Endodermal cell (in vitro differentiated cells): ENCODE measurements at regions not wholly inside any gene's neighbourhood (a gene's known extent, or its start where the extent isn't known, plus 50 kb on each side); places are given as distances from the start of the nearest gene placed in this dataset.
"Not testable (repeated sequence)": the region's sequence is repeated elsewhere in the genome, so short reads cannot be mapped to it uniquely, and the experiment has no call there.

Source experiments
- DNase-seq: peaks from one replicate; pipeline ENCODE4 v3.0.0-alpha.2; 2017
- H3K27ac ChIP-seq: 2 replicates; pipeline ENCODE4 v1.5.1; 2013; ENCODE audit warnings: mild to moderate bottlenecking, low read depth, low read length, moderate library complexity
- H3K27me3 ChIP-seq: 2 replicates; pipeline ENCODE4 v1.6.1; 2013; ENCODE audit warnings: mild to moderate bottlenecking, low read length, moderate library complexity; ENCODE audit not compliant: insufficient read depth, control insufficient read depth, poor library complexity, severe bottlenecking
- H3K36me3 ChIP-seq: 2 replicates; pipeline ENCODE4 v1.7.0; 2013; ENCODE audit warnings: mild to moderate bottlenecking, low read length, moderate library complexity; ENCODE audit not compliant: control insufficient read depth, insufficient read depth
- H3K4me1 ChIP-seq: one replicate; pipeline ENCODE4 v1.7.0; 2013; ENCODE audit warnings: low read length; ENCODE audit not compliant: control insufficient read depth, insufficient read depth
- H3K4me3 ChIP-seq: 2 replicates; pipeline ENCODE4 v1.5.1; 2013; ENCODE audit warnings: mild to moderate bottlenecking, low read length, moderate library complexity
- H3K9ac ChIP-seq: 2 replicates; pipeline ENCODE4 v1.6.1; 2013; ENCODE audit warnings: mild to moderate bottlenecking, low read length, moderate library complexity; ENCODE audit not compliant: poor library complexity, severe bottlenecking; ENCODE audit errors: extremely low read depth
- H3K9me3 ChIP-seq: 2 replicates; pipeline ENCODE4 v1.6.1; 2013; ENCODE audit warnings: mild to moderate bottlenecking, low read length, moderate library complexity; ENCODE audit not compliant: control insufficient read depth
- H3K27ac Mint-ChIP-seq: 2 replicates; pipeline ENCODE4 v1.8.0; 2020; ENCODE audit warnings: mixed read lengths
- H3K27me3 Mint-ChIP-seq: 2 replicates; pipeline ENCODE4 v1.8.0; 2021; ENCODE audit warnings: mild to moderate bottlenecking, mixed read lengths; ENCODE audit not compliant: insufficient read depth
- H3K36me3 Mint-ChIP-seq: 2 replicates; pipeline ENCODE4 v1.8.0; 2020; ENCODE audit warnings: low read depth, mixed read lengths
- H3K4me1 Mint-ChIP-seq: 2 replicates; pipeline ENCODE4 v1.8.0; 2020; ENCODE audit warnings: mixed read lengths
- H3K4me3 Mint-ChIP-seq: 2 replicates; pipeline ENCODE4 v1.8.0; 2020; ENCODE audit warnings: mild to moderate bottlenecking, moderate library complexity, mixed read lengths
- H3K9me3 Mint-ChIP-seq: 2 replicates; pipeline ENCODE4 v1.8.0; 2020; ENCODE audit warnings: mild to moderate bottlenecking, mixed read lengths
- WGBS, 2 experiments: methylation state at CpG; one replicate each; pipeline versions ENCODE4 v1.1.5 to v1.1.7; 2013; ENCODE audit warnings: missing lambda C conversion rate in 2 of 2, mixed read lengths in 1 of 2; ENCODE audit not compliant: insufficient coverage in 1 of 2, insufficient read length in 1 of 2; 5-methylcytosine and 5-hydroxymethylcytosine counted together
- TF ChIP-seq, protein P1 (sequence below): fragments of 200-600 bp; sonication (generic); conservative IDR thresholded peaks from 2 replicates; pipeline ENCODE4 v1.5.0; 2021; ENCODE audit warnings: antibody characterized with exemption, mild to moderate bottlenecking

DNA sequence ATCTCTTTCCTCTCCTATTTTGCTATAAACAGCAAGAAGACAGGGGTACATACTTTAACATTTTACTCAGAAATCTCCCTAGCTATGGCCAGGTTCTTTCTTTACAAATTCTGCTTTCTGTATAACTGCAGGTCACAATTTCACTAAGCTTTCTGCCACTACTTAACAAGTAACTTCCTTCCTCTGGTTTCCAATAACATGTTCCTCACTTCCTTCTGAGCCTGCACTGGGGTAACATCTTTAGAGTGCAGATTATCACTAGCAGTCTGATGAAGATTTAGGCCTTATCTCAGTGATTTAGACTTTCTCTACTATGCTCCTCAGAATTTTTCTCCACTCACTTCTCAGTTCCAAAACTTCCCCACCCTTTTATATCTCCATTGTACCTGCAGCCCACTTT, 1930.5 kb upstream of the AGA start:
- no peak for DNase-seq
- H3K9ac ChIP-seq = no peak overlapping the region
- H3K4me1 Mint-ChIP-seq = no peaks in the 10 kb centered on the region
- TF ChIP-seq, protein P1, sequence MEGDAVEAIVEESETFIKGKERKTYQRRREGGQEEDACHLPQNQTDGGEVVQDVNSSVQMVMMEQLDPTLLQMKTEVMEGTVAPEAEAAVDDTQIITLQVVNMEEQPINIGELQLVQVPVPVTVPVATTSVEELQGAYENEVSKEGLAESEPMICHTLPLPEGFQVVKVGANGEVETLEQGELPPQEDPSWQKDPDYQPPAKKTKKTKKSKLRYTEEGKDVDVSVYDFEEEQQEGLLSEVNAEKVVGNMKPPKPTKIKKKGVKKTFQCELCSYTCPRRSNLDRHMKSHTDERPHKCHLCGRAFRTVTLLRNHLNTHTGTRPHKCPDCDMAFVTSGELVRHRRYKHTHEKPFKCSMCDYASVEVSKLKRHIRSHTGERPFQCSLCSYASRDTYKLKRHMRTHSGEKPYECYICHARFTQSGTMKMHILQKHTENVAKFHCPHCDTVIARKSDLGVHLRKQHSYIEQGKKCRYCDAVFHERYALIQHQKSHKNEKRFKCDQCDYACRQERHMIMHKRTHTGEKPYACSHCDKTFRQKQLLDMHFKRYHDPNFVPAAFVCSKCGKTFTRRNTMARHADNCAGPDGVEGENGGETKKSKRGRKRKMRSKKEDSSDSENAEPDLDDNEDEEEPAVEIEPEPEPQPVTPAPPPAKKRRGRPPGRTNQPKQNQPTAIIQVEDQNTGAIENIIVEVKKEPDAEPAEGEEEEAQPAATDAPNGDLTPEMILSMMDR = no peak
- no peaks in the 10 kb centered on the region for H3K36me3 ChIP-seq
- no peaks in the 10 kb centered on the region for H3K27me3 ChIP-seq
- H3K4me3 ChIP-seq = no peak overlapping the region
- H3K4me3 Mint-ChIP-seq = no peak overlapping the region
- no peaks in the 10 kb centered on the region for H3K4me1 ChIP-seq
- no peaks in the 10 kb centered on the region for H3K9me3 Mint-ChIP-seq
- H3K36me3 Mint-ChIP-seq = no peaks in the 10 kb centered on the region
- H3K27ac Mint-ChIP-seq = no peak overlapping the region
- no peak overlapping the region for H3K27ac ChIP-seq
- no peaks in the 10 kb centered on the region for H3K27me3 Mint-ChIP-seq
- H3K9me3 ChIP-seq = no peaks in the 10 kb centered on the region

DNA sequence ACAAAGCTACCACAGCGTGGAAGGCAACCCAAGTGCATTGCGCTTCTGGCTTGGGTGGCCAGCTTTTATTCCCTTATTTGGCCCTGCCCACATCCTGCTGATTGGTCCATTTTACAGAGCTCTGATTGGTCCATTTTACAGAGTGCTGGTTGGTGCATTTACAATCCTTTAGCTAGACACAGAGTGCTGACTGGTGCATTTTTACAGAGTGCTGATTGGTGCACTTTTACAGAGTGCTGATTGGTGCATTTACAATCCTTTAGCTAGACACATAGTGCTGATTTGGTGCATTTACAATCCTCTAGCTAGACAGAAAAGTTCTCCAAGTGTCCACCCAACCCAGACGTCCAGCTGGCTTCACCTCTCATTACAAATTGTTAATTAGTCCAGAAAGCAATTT, 1936.6 kb upstream of the AGA start:
- not testable (repeated sequence) for H3K4me1 ChIP-seq, H3K36me3 Mint-ChIP-seq, H3K27ac ChIP-seq, H3K4me1 Mint-ChIP-seq, H3K27me3 ChIP-seq, DNase-seq, H3K36me3 ChIP-seq, H3K9me3 ChIP-seq, H3K27ac Mint-ChIP-seq, H3K27me3 Mint-ChIP-seq, H3K9ac ChIP-seq, H3K4me3 ChIP-seq, H3K4me3 Mint-ChIP-seq, H3K9me3 Mint-ChIP-seq
- WGBS, 2 experiments = 92% methylated on average over 3 of the region's 3 CpGs

DNA sequence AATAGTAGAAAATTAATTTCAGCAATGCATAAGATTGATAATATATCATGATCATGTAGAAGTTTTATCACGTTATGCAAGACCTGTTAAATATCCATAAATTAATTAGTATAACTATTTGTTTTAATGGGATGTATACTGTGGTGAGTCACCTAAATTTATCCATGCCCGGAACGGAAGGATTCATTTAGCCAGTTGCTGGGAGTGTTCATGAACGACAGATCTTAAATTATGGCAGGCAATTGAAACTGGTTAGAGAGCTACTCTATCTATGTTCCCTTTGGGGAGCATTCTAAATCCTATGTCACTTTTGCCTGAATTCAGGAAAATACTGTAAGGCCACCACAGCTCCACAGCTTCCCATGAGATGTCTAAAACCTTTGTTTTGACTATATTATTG, 1950.5 kb upstream of the AGA start:
- Histone ChIP-seq H3K9me3 (peaks cover 10% of the 10 kb centered on the region), H3K27ac (no peak overlapping the region), H3K9ac (no peak overlapping the region), H3K4me3 (no peak overlapping the region), H3K27me3 (no peaks in the 10 kb centered on the region), H3K4me1 (no peaks in the 10 kb centered on the region), H3K36me3 (no peaks in the 10 kb centered on the region)
- H3K9me3 Mint-ChIP-seq = peaks cover 8% of the 10 kb centered on the region
- H3K27me3 Mint-ChIP-seq = no peaks in the 10 kb centered on the region
- no peak for DNase-seq
- TF ChIP-seq, protein P1 = no peak
- no peaks in the 10 kb centered on the region for H3K4me1 Mint-ChIP-seq
- no peak overlapping the region for H3K27ac Mint-ChIP-seq
- WGBS, 2 experiments = 95% methylated on average over 3 of the region's 4 CpGs; no CpG with 5 or more reads in 1 of the 2 experiments
- no peak overlapping the region for H3K4me3 Mint-ChIP-seq
- H3K36me3 Mint-ChIP-seq = peaks cover 2% of the 10 kb centered on the region

DNA sequence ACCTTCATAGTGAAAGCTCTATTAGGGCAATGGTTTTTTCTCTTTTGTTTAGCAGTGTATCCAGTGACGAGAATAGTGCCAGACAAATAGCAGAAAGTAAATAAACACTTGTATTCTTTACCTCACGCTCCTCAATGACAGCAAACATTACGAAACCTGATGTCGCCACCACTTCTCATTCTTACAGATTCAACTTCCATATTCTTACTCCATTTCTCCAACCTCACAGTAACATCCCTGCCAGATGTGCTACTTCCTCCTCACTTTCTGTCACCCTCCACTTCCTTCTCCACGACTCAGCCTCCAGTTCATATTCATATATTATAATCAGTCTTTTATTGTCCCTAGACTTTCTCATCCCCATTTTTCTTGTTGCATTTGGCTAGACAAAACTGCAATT, 1956.2 kb upstream of the AGA start:
- H3K4me3 ChIP-seq = no peak overlapping the region
- peaks cover 2% of the 10 kb centered on the region for H3K36me3 Mint-ChIP-seq
- H3K27ac ChIP-seq = no peak overlapping the region
- no peak for DNase-seq
- H3K27ac Mint-ChIP-seq = no peak overlapping the region
- peaks cover 8% of the 10 kb centered on the region for H3K9me3 Mint-ChIP-seq
- H3K9ac ChIP-seq = no peak overlapping the region
- no peaks in the 10 kb centered on the region for H3K27me3 Mint-ChIP-seq
- no peaks in the 10 kb centered on the region for H3K27me3 ChIP-seq
- H3K9me3 ChIP-seq = peaks cover 10% of the 10 kb centered on the region
- H3K36me3 ChIP-seq = no peaks in the 10 kb centered on the region
- no peaks in the 10 kb centered on the region for H3K4me1 ChIP-seq
- TF ChIP-seq, protein P1 = no peak
- H3K4me1 Mint-ChIP-seq = peaks cover 5% of the 10 kb centered on the region
- 97 to 98% methylated on average over 5 of the region's 5 CpGs for WGBS, 2 experiments
- no peak overlapping the region for H3K4me3 Mint-ChIP-seq
